Breast epithelium (tissue), 3 donors: ENCODE measurements at regions not wholly inside any gene's neighbourhood (a gene's known extent, or its start where the extent isn't known, plus 50 kb on each side); places are given as distances from the start of the nearest gene placed in this dataset.

Source experiments
- POLR2A ChIP-seq: fragments of 450-650 bp; IDR thresholded peaks from one replicate; pipeline ENCODE4 v1.6.1; 2016; ENCODE audit warnings: antibody characterized with exemption, mild to moderate bottlenecking, moderate library complexity
- TF ChIP-seq, protein P1 (sequence below), 3 donors: fragments of 450-650 bp; IDR thresholded peaks; one replicate each; pipeline ENCODE4 v1.5.1; 2016 to 2017; ENCODE audit warnings: antibody characterized with exemption in 3 of 3, mild to moderate bottlenecking in 3 of 3, moderate library complexity in 3 of 3

DNA sequence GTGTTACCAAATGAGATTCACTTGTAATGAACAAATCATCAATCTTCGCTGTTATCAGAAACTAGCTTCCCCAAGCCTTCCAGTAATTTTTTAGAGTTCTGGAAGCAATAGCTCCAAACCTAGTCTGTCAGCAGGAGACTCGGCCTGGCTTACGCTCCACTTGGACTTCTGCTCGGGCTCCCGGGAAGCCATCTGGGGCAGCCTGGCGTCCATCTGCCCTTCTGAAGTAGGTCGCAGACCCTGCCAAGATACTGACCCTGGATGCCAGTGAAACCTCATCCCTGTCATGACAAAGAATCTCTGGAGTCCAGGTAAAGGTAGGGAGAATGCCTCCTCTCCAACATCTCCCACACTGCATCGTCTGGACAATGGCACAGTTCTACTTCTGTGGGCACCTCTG is 493.8 kb upstream of the ZFP42 start:
- TF ChIP-seq, protein P1, sequence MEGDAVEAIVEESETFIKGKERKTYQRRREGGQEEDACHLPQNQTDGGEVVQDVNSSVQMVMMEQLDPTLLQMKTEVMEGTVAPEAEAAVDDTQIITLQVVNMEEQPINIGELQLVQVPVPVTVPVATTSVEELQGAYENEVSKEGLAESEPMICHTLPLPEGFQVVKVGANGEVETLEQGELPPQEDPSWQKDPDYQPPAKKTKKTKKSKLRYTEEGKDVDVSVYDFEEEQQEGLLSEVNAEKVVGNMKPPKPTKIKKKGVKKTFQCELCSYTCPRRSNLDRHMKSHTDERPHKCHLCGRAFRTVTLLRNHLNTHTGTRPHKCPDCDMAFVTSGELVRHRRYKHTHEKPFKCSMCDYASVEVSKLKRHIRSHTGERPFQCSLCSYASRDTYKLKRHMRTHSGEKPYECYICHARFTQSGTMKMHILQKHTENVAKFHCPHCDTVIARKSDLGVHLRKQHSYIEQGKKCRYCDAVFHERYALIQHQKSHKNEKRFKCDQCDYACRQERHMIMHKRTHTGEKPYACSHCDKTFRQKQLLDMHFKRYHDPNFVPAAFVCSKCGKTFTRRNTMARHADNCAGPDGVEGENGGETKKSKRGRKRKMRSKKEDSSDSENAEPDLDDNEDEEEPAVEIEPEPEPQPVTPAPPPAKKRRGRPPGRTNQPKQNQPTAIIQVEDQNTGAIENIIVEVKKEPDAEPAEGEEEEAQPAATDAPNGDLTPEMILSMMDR (IDR thresholded peaks at IDR 0.05) = no peak
- no peak for TF ChIP-seq POLR2A
